ENCODE measurements at regions not wholly inside any gene's neighbourhood (a gene's known extent, or its start where the extent isn't known, plus 50 kb on each side); places are given as distances from the start of the nearest gene placed in this dataset.

DNA sequence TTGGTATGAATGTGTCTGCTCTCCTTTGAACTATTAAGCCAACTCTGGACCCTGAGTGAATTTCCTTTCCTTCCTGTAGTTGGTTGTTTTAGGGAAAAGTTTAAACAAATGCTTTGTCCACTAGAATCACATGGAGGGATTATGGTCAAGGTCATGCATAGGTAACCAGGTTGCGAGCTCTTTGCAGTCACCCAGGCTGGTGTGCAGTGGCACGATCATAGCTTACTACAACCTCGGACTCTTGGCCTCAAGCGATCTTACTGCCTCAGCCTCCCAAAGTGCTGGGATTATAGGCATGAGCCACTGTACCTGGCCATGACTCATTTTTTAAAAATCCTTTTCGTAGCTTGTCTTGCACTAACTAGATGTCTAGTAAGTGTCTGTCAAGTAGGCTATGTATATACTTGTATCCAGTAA is 88.0 kb upstream of the SOX4 start:
- no peaks in the 10 kb centered on the region for H3K36me3 ChIP-seq (replicated peaks in 1 of 2; ENCODE audit: control insufficient read depth in 2 of 2, insufficient read depth in 2 of 2, low read length in 2 of 2)
- H2AK5ac ChIP-seq (ENCODE audit: low read depth, low read length) = no peak overlapping the region
- no CpG with 5 or more reads among the region's 5 CpGs for WGBS, 2 donors (ENCODE audit: extremely low coverage in 2 of 2, insufficient read length in 2 of 2, insufficient replicate concordance in 1 of 2)
- H3K4me3 ChIP-seq (ENCODE audit: low read length in 2 of 2) = peak overlapping the region in 1 of 2 donors; percentile 2
- H3K18ac ChIP-seq (ENCODE audit: low read length) = no peak overlapping the region
- H3K14ac ChIP-seq (ENCODE audit: low read length) = no peak overlapping the region
- no peak overlapping the region for H3K23ac ChIP-seq (ENCODE audit: low read depth, low read length, poor library complexity)
- H3K27ac ChIP-seq (replicated peaks; ENCODE audit: low read length) = no peak overlapping the region
- no peak overlapping the region for H4K91ac ChIP-seq (ENCODE audit: low read depth, low read length, poor library complexity)
- no peak overlapping the region for H3K4ac ChIP-seq (ENCODE audit: low read length)
- H3K79me1 ChIP-seq (ENCODE audit: low read depth, low read length) = no peaks in the 10 kb centered on the region
- no peaks in the 10 kb centered on the region for H3K9me3 ChIP-seq (replicated peaks in 1 of 2; ENCODE audit: control insufficient read depth in 2 of 2, insufficient read depth in 1 of 2, low read depth in 1 of 2, low read length in 2 of 2)
- peaks cover 0 to 11% (median 0%) of the 10 kb centered on the region in 3 experiments for H3K27me3 ChIP-seq (ENCODE audit: control insufficient read depth in 3 of 3, insufficient read depth in 3 of 3, low read depth in 1 of 3, low read length in 3 of 3)
- H2BK15ac ChIP-seq (ENCODE audit: low read length) = no peak overlapping the region
- no peak overlapping the region for H2AFZ ChIP-seq (ENCODE audit: low read length)
- no peak overlapping the region for H2BK5ac ChIP-seq (ENCODE audit: low read length)
- H3K4me1 ChIP-seq (ENCODE audit: control insufficient read depth in 2 of 2, insufficient read depth in 1 of 2, low read depth in 1 of 2, low read length in 2 of 2) = no peaks in the 10 kb centered on the region
- H2BK120ac ChIP-seq (ENCODE audit: low read depth, low read length) = no peak overlapping the region
- no peak for DNase-seq (ENCODE audit: low spot score)
- no peak overlapping the region for H3K4me2 ChIP-seq (ENCODE audit: insufficient read depth, low read length, poor library complexity, severe bottlenecking)
- H3K9ac ChIP-seq (ENCODE audit: low read depth, low read length, poor library complexity) = no peak overlapping the region
- H4K8ac ChIP-seq (ENCODE audit: low read depth, low read length) = no peak overlapping the region
- H2BK12ac ChIP-seq (ENCODE audit: low read length) = no peak overlapping the region

DNA sequence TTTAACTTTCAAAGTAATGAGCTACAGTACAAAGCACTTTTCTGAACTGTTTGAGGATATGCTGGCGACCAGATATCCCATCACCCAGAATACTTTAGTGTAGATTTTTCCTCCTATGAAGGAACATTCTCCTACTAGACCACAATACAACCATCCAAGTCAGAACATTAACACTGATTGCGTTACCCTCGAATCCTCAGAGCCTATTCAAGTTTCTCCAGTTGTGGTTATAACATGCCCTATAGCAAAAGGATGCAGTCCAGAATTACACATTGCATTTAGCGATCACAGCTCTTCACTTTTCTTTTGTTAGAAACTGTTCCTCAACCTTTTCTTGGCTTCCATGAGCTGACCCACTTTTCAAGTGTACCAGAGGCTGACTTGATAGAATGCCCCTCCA is 87.4 kb upstream of the SOX4 start:
- H4K91ac ChIP-seq (ENCODE audit: low read depth, low read length, poor library complexity) = no peak overlapping the region
- no peak overlapping the region for H3K27ac ChIP-seq (replicated peaks; ENCODE audit: low read length)
- no peak for DNase-seq (ENCODE audit: low spot score)
- no peaks in the 10 kb centered on the region for H3K9me3 ChIP-seq (replicated peaks in 1 of 2; ENCODE audit: control insufficient read depth in 2 of 2, insufficient read depth in 1 of 2, low read depth in 1 of 2, low read length in 2 of 2)
- no peak overlapping the region for H3K9ac ChIP-seq (ENCODE audit: low read depth, low read length, poor library complexity)
- peaks cover 0 to 6% (median 0%) of the 10 kb centered on the region in 3 experiments for H3K27me3 ChIP-seq (ENCODE audit: control insufficient read depth in 3 of 3, insufficient read depth in 3 of 3, low read depth in 1 of 3, low read length in 3 of 3)
- no peak overlapping the region for H3K4me2 ChIP-seq (ENCODE audit: insufficient read depth, low read length, poor library complexity, severe bottlenecking)
- H2AFZ ChIP-seq (ENCODE audit: low read length) = no peak overlapping the region
- no peaks in the 10 kb centered on the region for H3K4me1 ChIP-seq (ENCODE audit: control insufficient read depth in 2 of 2, insufficient read depth in 1 of 2, low read depth in 1 of 2, low read length in 2 of 2)
- no peaks in the 10 kb centered on the region for H3K79me1 ChIP-seq (ENCODE audit: low read depth, low read length)
- no peak overlapping the region for H3K4ac ChIP-seq (ENCODE audit: low read length)
- H2BK5ac ChIP-seq (ENCODE audit: low read length) = no peak overlapping the region
- no CpG with 5 or more reads among the region's 4 CpGs for WGBS, 2 donors (ENCODE audit: extremely low coverage in 2 of 2, insufficient read length in 2 of 2, insufficient replicate concordance in 1 of 2)
- no peak overlapping the region for H3K14ac ChIP-seq (ENCODE audit: low read length)
- no peak overlapping the region for H4K8ac ChIP-seq (ENCODE audit: low read depth, low read length)
- H2BK12ac ChIP-seq (ENCODE audit: low read length) = no peak overlapping the region
- no peak overlapping the region for H2BK120ac ChIP-seq (ENCODE audit: low read depth, low read length)
- H3K18ac ChIP-seq (ENCODE audit: low read length) = no peak overlapping the region
- no peak overlapping the region for H3K23ac ChIP-seq (ENCODE audit: low read depth, low read length, poor library complexity)
- no peak overlapping the region for H3K4me3 ChIP-seq (ENCODE audit: low read length in 2 of 2)
- no peaks in the 10 kb centered on the region for H3K36me3 ChIP-seq (replicated peaks in 1 of 2; ENCODE audit: control insufficient read depth in 2 of 2, insufficient read depth in 2 of 2, low read length in 2 of 2)
- no peak overlapping the region for H2BK15ac ChIP-seq (ENCODE audit: low read length)
- H2AK5ac ChIP-seq (ENCODE audit: low read depth, low read length) = no peak overlapping the region

DNA sequence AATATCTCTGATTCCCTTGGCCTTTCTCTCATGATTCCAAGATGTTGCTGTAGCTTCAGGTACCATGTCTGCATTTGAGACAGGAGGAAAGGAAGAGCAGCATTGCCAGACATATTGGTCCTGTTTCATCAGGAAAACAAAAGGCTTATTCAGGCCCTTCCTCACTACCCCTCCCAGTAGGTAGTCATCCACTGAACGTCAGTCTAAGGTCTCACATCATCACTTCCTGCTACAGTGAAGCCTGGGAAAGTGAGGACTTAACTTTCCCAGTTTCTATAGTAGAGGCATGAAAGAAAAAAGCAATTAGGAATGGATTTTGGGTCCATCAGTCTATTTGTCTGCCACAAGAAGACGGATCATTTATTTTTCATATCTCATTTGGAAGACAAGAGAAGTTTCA is 85.7 kb upstream of the SOX4 start:
- Histone ChIP-seq H3K4me3 (ENCODE audit: low read length in 2 of 2) (no peak overlapping the region), H3K9ac (ENCODE audit: low read depth, low read length, poor library complexity) (no peak overlapping the region), H3K23ac (ENCODE audit: low read depth, low read length, poor library complexity) (no peak overlapping the region), H3K14ac (ENCODE audit: low read length) (no peak overlapping the region), H4K91ac (ENCODE audit: low read depth, low read length, poor library complexity) (no peak overlapping the region), H3K27ac (replicated peaks; ENCODE audit: low read length) (no peak overlapping the region), H2AFZ (ENCODE audit: low read length) (no peak overlapping the region), H3K4me2 (ENCODE audit: insufficient read depth, low read length, poor library complexity, severe bottlenecking) (no peak overlapping the region), H3K9me3 (replicated peaks in 1 of 2; ENCODE audit: control insufficient read depth in 2 of 2, insufficient read depth in 1 of 2, low read depth in 1 of 2, low read length in 2 of 2) (no peaks in the 10 kb centered on the region), H3K4me1 (ENCODE audit: control insufficient read depth in 2 of 2, insufficient read depth in 1 of 2, low read depth in 1 of 2, low read length in 2 of 2) (no peaks in the 10 kb centered on the region), H3K18ac (ENCODE audit: low read length) (no peak overlapping the region), H2BK12ac (ENCODE audit: low read length) (no peak overlapping the region), H3K36me3 (replicated peaks in 1 of 2; ENCODE audit: control insufficient read depth in 2 of 2, insufficient read depth in 2 of 2, low read length in 2 of 2) (no peaks in the 10 kb centered on the region), H3K27me3 (ENCODE audit: control insufficient read depth in 3 of 3, insufficient read depth in 3 of 3, low read depth in 1 of 3, low read length in 3 of 3) (no peaks in the 10 kb centered on the region), H2BK15ac (ENCODE audit: low read length) (no peak overlapping the region), H3K79me1 (ENCODE audit: low read depth, low read length) (no peaks in the 10 kb centered on the region), H4K8ac (ENCODE audit: low read depth, low read length) (no peak overlapping the region), H2BK5ac (ENCODE audit: low read length) (no peak overlapping the region), H2AK5ac (ENCODE audit: low read depth, low read length) (no peak overlapping the region), H3K4ac (ENCODE audit: low read length) (no peak overlapping the region), H2BK120ac (ENCODE audit: low read depth, low read length) (no peak overlapping the region)
- no peak for DNase-seq (ENCODE audit: low spot score)
- WGBS, 2 donors (ENCODE audit: extremely low coverage in 2 of 2, insufficient read length in 2 of 2, insufficient replicate concordance in 1 of 2) = no CpG with 5 or more reads among the region's 2 CpGs

DNA sequence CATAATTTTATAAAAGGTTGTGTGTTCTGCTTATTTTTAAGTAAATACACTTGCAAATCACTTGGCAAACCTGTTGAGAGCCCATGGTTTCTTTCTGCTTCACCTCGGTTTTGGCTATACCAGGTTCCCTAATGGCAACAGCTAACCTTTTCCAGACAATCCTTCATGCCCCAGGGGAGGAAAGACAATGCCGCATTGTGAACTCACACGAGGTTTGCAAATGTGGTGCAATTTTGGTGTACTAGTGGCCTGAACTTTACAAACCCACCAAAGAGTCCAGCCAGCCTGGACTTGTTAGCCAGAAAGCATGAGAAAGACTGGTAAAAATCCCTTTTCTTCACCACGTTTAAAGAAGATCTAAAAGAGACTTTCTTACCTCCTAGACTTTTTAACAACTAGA is 84.8 kb upstream of the SOX4 start:
- no peak overlapping the region for H3K9ac ChIP-seq (ENCODE audit: low read depth, low read length, poor library complexity)
- H3K27me3 ChIP-seq (ENCODE audit: control insufficient read depth in 3 of 3, insufficient read depth in 3 of 3, low read depth in 1 of 3, low read length in 3 of 3) = no peaks in the 10 kb centered on the region
- H3K4ac ChIP-seq (ENCODE audit: low read length) = no peak overlapping the region
- H2BK15ac ChIP-seq (ENCODE audit: low read length) = no peak overlapping the region
- no peaks in the 10 kb centered on the region for H3K79me1 ChIP-seq (ENCODE audit: low read depth, low read length)
- H3K18ac ChIP-seq (ENCODE audit: low read length) = no peak overlapping the region
- H3K23ac ChIP-seq (ENCODE audit: low read depth, low read length, poor library complexity) = no peak overlapping the region
- no peak overlapping the region for H4K91ac ChIP-seq (ENCODE audit: low read depth, low read length, poor library complexity)
- no peak overlapping the region for H2BK5ac ChIP-seq (ENCODE audit: low read length)
- no peak overlapping the region for H2AK5ac ChIP-seq (ENCODE audit: low read depth, low read length)
- no peak overlapping the region for H3K4me2 ChIP-seq (ENCODE audit: insufficient read depth, low read length, poor library complexity, severe bottlenecking)
- H3K4me3 ChIP-seq (ENCODE audit: low read length in 2 of 2) = no peak overlapping the region
- no peak overlapping the region for H2AFZ ChIP-seq (ENCODE audit: low read length)
- H2BK120ac ChIP-seq (ENCODE audit: low read depth, low read length) = no peak overlapping the region
- no peak overlapping the region for H3K14ac ChIP-seq (ENCODE audit: low read length)
- H2BK12ac ChIP-seq (ENCODE audit: low read length) = no peak overlapping the region
- DNase-seq (ENCODE audit: low spot score) = no peak
- no peak overlapping the region for H4K8ac ChIP-seq (ENCODE audit: low read depth, low read length)
- H3K36me3 ChIP-seq (replicated peaks in 1 of 2; ENCODE audit: control insufficient read depth in 2 of 2, insufficient read depth in 2 of 2, low read length in 2 of 2) = no peaks in the 10 kb centered on the region
- H3K9me3 ChIP-seq (replicated peaks in 1 of 2; ENCODE audit: control insufficient read depth in 2 of 2, insufficient read depth in 1 of 2, low read depth in 1 of 2, low read length in 2 of 2) = no peaks in the 10 kb centered on the region
- no peak overlapping the region for H3K27ac ChIP-seq (replicated peaks; ENCODE audit: low read length)
- no CpG with 5 or more reads among the region's 4 CpGs for WGBS, 2 donors (ENCODE audit: extremely low coverage in 2 of 2, insufficient read length in 2 of 2, insufficient replicate concordance in 1 of 2)
- no peaks in the 10 kb centered on the region for H3K4me1 ChIP-seq (ENCODE audit: control insufficient read depth in 2 of 2, insufficient read depth in 1 of 2, low read depth in 1 of 2, low read length in 2 of 2)

Data from neuronal stem cell (in vitro differentiated cells).